GM12892 (cell line): ENCODE measurements at regions not wholly inside any gene's neighbourhood (a gene's known extent, or its start where the extent isn't known, plus 50 kb on each side); places are given as distances from the start of the nearest gene placed in this dataset.

ENCODE experiments used
- DNase-seq: peaks from one replicate; pipeline ENCODE4 v3.0.0; 2011; ENCODE audit not compliant: insufficient read length
- FAIRE-seq: peaks from 2 replicates; lab custom pipeline; 2011; peaks lifted over from hg19 to GRCh38; lab: Jason Lieb, UNC
- POLR2A ChIP-seq: IDR thresholded peaks from 2 replicates; pipeline ENCODE4 v1.6.1; 2011; ENCODE audit warnings: low read depth, low read length, control low read depth
- POLR2AphosphoS5 ChIP-seq: IDR thresholded peaks from 2 replicates; pipeline ENCODE4 v1.6.1; 2011; ENCODE audit warnings: low read depth, low read length, control low read depth
- TAF1 ChIP-seq: IDR thresholded peaks from 2 replicates; pipeline ENCODE4 v1.6.1; 2011; ENCODE audit warnings: low read depth, mild to moderate bottlenecking, control low read depth, low read length, borderline replicate concordance

GRCh38 chr15:95409211-95409610 lies 921.3 kb upstream of the NR2F2 start:
- FAIRE-seq (no peak), DNase-seq (no peak)
- TF ChIP-seq POLR2AphosphoS5 (no peak), POLR2A (no peak), TAF1 (no peak)

GRCh38 chr15:95409626-95410310 lies 920.7 kb upstream of the NR2F2 start:
- TF ChIP-seq POLR2AphosphoS5: no peak
- TF ChIP-seq TAF1: no peak
- no peak for TF ChIP-seq POLR2A
- no peak for FAIRE-seq
- DNase-seq: no peak

GRCh38 chr15:95410757-95411156 lies 919.7 kb upstream of the NR2F2 start:
- no peak for FAIRE-seq
- DNase-seq: no peak
- TF ChIP-seq POLR2A (no peak), TAF1 (no peak), POLR2AphosphoS5 (no peak)

- TF ChIP-seq POLR2AphosphoS5: no peak
- no peak for TF ChIP-seq POLR2A
- TF ChIP-seq TAF1: no peak
- DNase-seq (no peak), FAIRE-seq (no peak)
These were observed 913.9 kb upstream of the NR2F2 start for GRCh38 chr15:95416576-95416975.

- TF ChIP-seq POLR2A (no peak), POLR2AphosphoS5 (no peak), TAF1 (no peak)
- DNase-seq (no peak), FAIRE-seq (no peak)
These were observed 912.7 kb upstream of the NR2F2 start for GRCh38 chr15:95417761-95418160.

- TF ChIP-seq TAF1 (no peak), POLR2AphosphoS5 (no peak), POLR2A (no peak)
- FAIRE-seq: no peak
These were observed 908.2 kb upstream of the NR2F2 start for GRCh38 chr15:95422255-95422654.

GRCh38 chr15:95425859-95426258 lies 904.6 kb upstream of the NR2F2 start:
- TF ChIP-seq POLR2A (no peak), POLR2AphosphoS5 (no peak), TAF1 (no peak)
- FAIRE-seq (no peak), DNase-seq (no peak)

More at GRCh38 chr15:95422255-95422654, 908.2 kb upstream of the NR2F2 start:
- no peak for DNase-seq

GRCh38 chr15:95429345-95429744 lies 901.2 kb upstream of the NR2F2 start:
- FAIRE-seq: no peak
- TF ChIP-seq POLR2A: no peak
- no peak for TF ChIP-seq POLR2AphosphoS5
- no peak for TF ChIP-seq TAF1
- DNase-seq: no peak

GRCh38 chr15:95431518-95431917 lies 899.0 kb upstream of the NR2F2 start:
- DNase-seq (no peak), FAIRE-seq (no peak)
- TF ChIP-seq POLR2A (no peak), TAF1 (no peak), POLR2AphosphoS5 (no peak)

GRCh38 chr15:95432878-95433405 lies 897.6 kb upstream of the NR2F2 start:
- FAIRE-seq: no peak
- no peak for DNase-seq
- TF ChIP-seq POLR2AphosphoS5 (no peak), TAF1 (no peak), POLR2A (no peak)

GRCh38 chr15:95439922-95440376 lies 890.6 kb upstream of the NR2F2 start:
- FAIRE-seq (no peak), DNase-seq (no peak)
- TF ChIP-seq POLR2A (no peak), TAF1 (no peak), POLR2AphosphoS5 (no peak)

- FAIRE-seq (no peak), DNase-seq (no peak)
- TF ChIP-seq POLR2A (no peak), TAF1 (no peak), POLR2AphosphoS5 (no peak)
These were observed 889.8 kb upstream of the NR2F2 start for GRCh38 chr15:95440712-95441111.
